Prostate gland (tissue), 2 donors: ENCODE measurements at regions not wholly inside any gene's neighbourhood (a gene's known extent, or its start where the extent isn't known, plus 50 kb on each side); places are given as distances from the start of the nearest gene placed in this dataset.

Experiments
- DNase-seq: peaks from one replicate; pipeline ENCODE4 v3.0.0-alpha.2; 2019; ENCODE audit warnings: low spot score
- H3K27ac ChIP-seq, 2 donors: fragments of 200-600 bp; sonication (generic); 2 replicates each; pipeline ENCODE4 v1.5.1; 2017 to 2019
- H3K27me3 ChIP-seq: fragments of 200-600 bp; sonication (generic); replicated peaks from 2 replicates; pipeline ENCODE4 v1.5.1; 2019; ENCODE audit not compliant: insufficient read depth
- H3K36me3 ChIP-seq, 2 donors: fragments of 200-600 bp; sonication (generic); 1 replicate in 1 of 2; 2 replicates in 1 of 2; pipeline versions ENCODE4 v1.5.1 to v1.8.1; 2017 to 2019
- H3K4me1 ChIP-seq: fragments of 200-600 bp; sonication (generic); replicated peaks from 2 replicates; pipeline ENCODE4 v1.5.1; 2019
- H3K4me3 ChIP-seq, 2 donors: fragments of 200-600 bp; sonication (generic); 2 replicates each; pipeline ENCODE4 v1.5.1; 2017 to 2019
- H3K9me3 ChIP-seq: fragments of 200-600 bp; sonication (generic); 2 replicates; pipeline ENCODE4 v1.5.1; 2017
- CTCF ChIP-seq, 4 experiments: fragments of 200-600 bp in 2 of 4; fragments of 450-650 bp in 2 of 4; sonication (generic) in 2 of 4; IDR thresholded peaks; 1 replicate in 3 of 4; 2 replicates in 1 of 4; pipeline ENCODE4 v1.5.1; 2016 to 2019; ENCODE audit warnings: antibody characterized with exemption in 4 of 4, mild to moderate bottlenecking in 2 of 4, moderate library complexity in 2 of 4
- POLR2A ChIP-seq: fragments of 450-650 bp; IDR thresholded peaks from one replicate; pipeline ENCODE4 v1.6.1; 2016; ENCODE audit warnings: antibody characterized with exemption, mild to moderate bottlenecking
- POLR2AphosphoS5 ChIP-seq: sonication (generic); formaldehyde crosslinking; IDR thresholded peaks from one replicate; pipeline ENCODE4 v1.6.1; 2017; ENCODE audit warnings: antibody characterized with exemption
- WGBS: methylation state at CpG from one replicate; pipeline ENCODE4 v1.1.5; 2018; 5-methylcytosine and 5-hydroxymethylcytosine counted together
- intact Hi-C: fragments of 100-400 bp; cut with DNase I; formaldehyde crosslinking; loops from one replicate; pipeline ENCODE4 v1.14.2; 2022

GRCh38 chr1:39098546-39099250, 72.5 kb downstream of the NDUFS5 start:
- Histone ChIP-seq H3K4me3 (no peak overlapping the region), H3K27ac (no peak overlapping the region), H3K4me1 (peaks cover 11% of the 10 kb centered on the region), H3K36me3 (no peaks in the 10 kb centered on the region), H3K9me3 (no peaks in the 10 kb centered on the region), H3K27me3 (no peaks in the 10 kb centered on the region)
- peak; percentile 54 for DNase-seq
- intact Hi-C loops = loop anchor here (5.0 kb wide), 1 partner anchor 444 kb away; no protein-coding TSS in a partner anchor
- 22% methylated on average over 6 of the region's 6 CpGs for WGBS
- TF ChIP-seq POLR2A (no peak), CTCF (IDR thresholded peaks at IDR 0.05) (peak; percentile 57 to 82 (median 74)), POLR2AphosphoS5 (peak; percentile 38)

GRCh38 chr1:39102537-39103327, 76.6 kb downstream of the NDUFS5 start:
- WGBS = 15% methylated on average over 11 of the region's 11 CpGs

GRCh38 chr1:39103328-39104157, 77.4 kb downstream of the NDUFS5 start:
- Histone ChIP-seq H3K27ac (peak overlapping the region; percentile 10 to 96), H3K4me1 (peaks cover 22% of the 10 kb centered on the region), H3K9me3 (no peaks in the 10 kb centered on the region), H3K36me3 (no peaks in the 10 kb centered on the region), H3K4me3 (no peak overlapping the region), H3K27me3 (no peaks in the 10 kb centered on the region)
- 62% methylated on average over 6 of the region's 6 CpGs for whole genome bisulfite sequencing
- no peak for DNase-seq
- TF ChIP-seq POLR2A = no peak
- no peak for TF ChIP-seq CTCF (IDR thresholded peaks at IDR 0.05)
- TF ChIP-seq POLR2AphosphoS5 = no peak
- intact Hi-C loops = loop anchor here (1.0 to 10.0 kb wide), 3 partner anchors 88 to 281 kb away; no protein-coding TSS in a partner anchor

More at GRCh38 chr1:39102537-39103327, 76.6 kb downstream of the NDUFS5 start:
- TF ChIP-seq POLR2A (no peak), CTCF (IDR thresholded peaks at IDR 0.05) (peak; percentile 57 to 94 (median 84)), POLR2AphosphoS5 (peak; percentile 69)
- Histone ChIP-seq H3K4me1 (peaks cover 18% of the 10 kb centered on the region), H3K4me3 (no peak overlapping the region), H3K27me3 (no peaks in the 10 kb centered on the region), H3K27ac (peak overlapping the region; percentile 10 to 96), H3K36me3 (no peaks in the 10 kb centered on the region), H3K9me3 (no peaks in the 10 kb centered on the region)
- intact Hi-C loops = loop anchor here (2.0 to 10.0 kb wide), 2 partner anchors 156 to 282 kb away; no protein-coding TSS in a partner anchor
- DNase-seq = peak; percentile 41

GRCh38 chr1:39104158-39105060, 78.3 kb downstream of the NDUFS5 start:
- Histone ChIP-seq H3K4me1 (peaks cover 22% of the 10 kb centered on the region), H3K36me3 (no peaks in the 10 kb centered on the region), H3K4me3 (peak overlapping the region; percentile 82 to 90), H3K27ac (peak overlapping the region; percentile 90 to 96), H3K9me3 (no peaks in the 10 kb centered on the region), H3K27me3 (no peaks in the 10 kb centered on the region)
- peak; percentile 24 for DNase-seq
- TF ChIP-seq POLR2A = no peak
- no peak for TF ChIP-seq POLR2AphosphoS5
- no peak for TF ChIP-seq CTCF (IDR thresholded peaks at IDR 0.05)
- 26% methylated on average over 25 of the region's 25 CpGs for WGBS
- intact Hi-C loops = loop anchor here (1.0 to 10.0 kb wide), 2 partner anchors 87 to 280 kb away; no protein-coding TSS in a partner anchor
